ENCODE measurements at regions not wholly inside any gene's neighbourhood (a gene's known extent, or its start where the extent isn't known, plus 50 kb on each side); places are given as distances from the start of the nearest gene placed in this dataset.
"Not testable (repeated sequence)": the region's sequence is repeated elsewhere in the genome, so short reads cannot be mapped to it uniquely, and the experiment has no call there.

- DNase-seq = no peak
Measured at GRCh38 chr11:22920939-22921565, 60.8 kb upstream of the CCDC179 start.

- DNase-seq = no peak
Measured at GRCh38 chr11:22922672-22923071, 62.4 kb upstream of the CCDC179 start.

DNA sequence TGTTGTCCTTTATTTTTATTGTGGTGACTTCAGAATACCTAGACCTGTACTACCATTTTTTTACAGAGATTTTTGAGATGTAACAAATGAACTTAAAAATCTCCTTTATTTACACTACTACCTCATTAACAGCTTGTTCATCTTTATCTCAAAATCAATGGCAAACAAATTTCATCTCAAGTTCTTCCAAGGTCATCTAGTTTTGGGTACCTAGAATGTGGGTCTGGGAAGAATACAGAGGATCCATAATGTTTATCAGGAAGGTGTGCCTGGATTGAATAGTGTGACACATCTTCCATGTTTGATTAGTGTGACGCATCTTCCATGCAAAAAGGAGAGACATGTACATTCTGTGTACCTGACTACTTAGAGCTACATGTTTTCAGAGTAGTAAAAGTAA is 63.3 kb upstream of the CCDC179 start:
- no peak for DNase-seq

GRCh38 chr11:22926341-22926740 is 66.1 kb upstream of the CCDC179 start:
- no peak for DNase-seq

- DNase-seq = no peak
Measured at GRCh38 chr11:22927793-22928192, 67.5 kb upstream of the CCDC179 start.

DNA sequence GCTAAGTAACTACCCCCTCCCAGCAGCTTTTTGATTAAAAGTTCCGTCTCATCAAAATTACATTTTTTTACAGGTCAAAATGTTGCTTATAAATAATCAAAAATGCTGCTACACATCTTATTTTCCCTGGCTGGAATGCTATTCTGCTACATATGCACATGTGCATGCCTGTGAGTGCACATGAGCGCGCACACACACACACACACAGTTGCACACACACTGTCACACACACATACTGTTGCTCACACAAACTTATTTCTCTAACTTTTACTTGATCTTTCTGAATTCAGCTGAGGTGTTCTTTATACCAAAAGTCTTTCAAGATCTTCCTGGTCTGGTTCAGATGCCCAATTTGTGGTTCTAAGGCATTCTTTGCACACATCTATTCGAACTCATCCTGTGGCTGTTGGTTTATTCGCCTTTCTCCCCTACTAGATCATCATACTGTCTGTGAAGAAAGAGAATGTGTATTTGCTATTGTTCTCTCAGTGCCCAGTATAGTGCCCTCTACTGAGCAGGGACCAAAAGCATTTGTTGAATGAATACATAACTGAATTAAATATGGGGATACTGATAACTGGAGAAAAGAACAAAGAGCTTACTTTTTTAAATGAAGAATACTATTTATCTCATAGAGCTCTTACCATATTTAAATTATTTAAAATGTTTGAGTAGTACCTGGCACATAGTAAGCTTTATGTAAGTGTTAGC is 68.1 kb upstream of the CCDC179 start:
- no peak for DNase-seq

GRCh38 chr11:22930816-22931594 is 70.7 kb upstream of the CCDC179 start:
- no peak for DNase-seq

GRCh38 chr11:22938691-22939090 is 78.4 kb upstream of the CCDC179 start:
- no peak for DNase-seq

GRCh38 chr11:22941544-22941943 is 81.3 kb upstream of the CCDC179 start:
- DNase-seq = not testable (repeated sequence)

DNA sequence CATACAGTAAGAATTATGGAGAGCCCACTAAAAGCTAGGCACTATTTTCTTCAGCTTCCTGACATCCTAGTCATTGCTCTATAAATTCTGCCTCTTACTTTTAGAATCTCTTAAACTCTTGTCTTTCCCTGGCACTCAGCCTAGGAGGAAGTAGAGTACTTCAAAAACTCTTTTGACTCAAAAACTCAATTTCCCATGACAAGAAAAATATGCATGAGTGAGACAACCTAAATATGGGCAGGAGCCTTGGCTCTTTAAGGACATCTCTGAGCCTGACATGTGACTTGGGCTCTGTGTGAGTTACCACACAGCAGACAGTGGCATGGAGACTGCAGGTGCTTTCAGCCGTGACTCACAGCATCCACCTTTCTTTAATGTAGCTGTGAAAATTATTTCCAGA is 97.5 kb upstream of the CCDC179 start:
- no peak for DNase-seq

DNA sequence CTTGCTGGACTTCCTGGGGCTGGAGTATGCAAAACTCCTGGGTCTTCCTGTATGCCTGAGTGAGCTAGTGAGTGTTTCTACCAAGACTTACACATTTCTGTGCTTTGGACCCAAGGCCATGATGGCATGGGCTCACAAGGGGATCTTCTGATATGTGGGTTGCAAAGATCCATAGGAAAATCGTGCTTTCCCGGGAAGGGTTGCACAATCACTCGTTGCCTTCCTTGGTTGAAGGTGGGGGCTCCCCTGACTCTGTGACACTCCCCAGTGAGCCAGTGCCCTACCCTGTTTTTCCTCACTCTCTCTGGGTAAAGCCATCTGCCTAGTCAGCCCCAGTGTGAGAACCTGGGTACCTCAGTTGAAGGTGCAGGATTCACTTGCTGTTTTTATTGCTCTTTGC is 114.0 kb upstream of the CCDC179 start:
- DNase-seq = no peak

- DNase-seq = no peak
Measured at GRCh38 chr11:22976146-22976545, 115.9 kb upstream of the CCDC179 start.

DNA sequence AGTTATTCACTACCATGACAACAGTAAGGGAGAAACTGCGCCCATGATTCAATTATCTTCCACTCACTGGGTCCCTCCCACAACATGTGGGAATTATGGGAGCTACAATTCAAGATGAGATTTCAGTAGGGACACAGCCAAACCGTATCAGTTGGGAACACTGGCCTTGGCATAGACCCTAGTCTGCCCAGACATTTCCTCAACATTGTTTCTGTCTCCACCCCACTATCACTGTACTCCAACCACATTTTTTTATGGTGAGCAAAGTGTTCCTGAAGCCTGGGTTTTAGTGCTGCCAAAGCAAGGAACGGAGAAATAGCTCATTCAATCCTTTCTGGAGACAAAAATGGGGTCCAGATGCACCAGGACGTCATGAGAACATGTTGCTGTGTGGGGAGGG is 122.6 kb upstream of the CCDC179 start:
- DNase-seq = no peak

DNA sequence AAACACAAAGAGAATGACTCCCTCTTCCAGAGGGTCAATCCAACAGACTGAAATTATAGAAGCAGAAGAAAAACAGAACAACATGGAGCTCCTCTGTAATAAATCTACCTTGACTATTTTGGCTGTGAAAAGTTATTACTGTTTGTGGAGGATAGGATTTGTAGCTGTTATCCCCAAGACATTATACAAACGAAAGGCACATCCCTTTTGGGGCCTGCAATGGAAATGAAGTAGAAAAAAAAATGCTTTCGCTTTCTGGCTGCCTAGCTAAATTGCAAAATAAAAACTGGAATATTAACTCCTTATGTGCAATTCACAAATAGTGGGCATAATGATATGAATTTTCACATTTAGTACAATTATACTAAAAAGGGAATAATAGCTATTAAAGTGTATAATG is 123.8 kb upstream of the CCDC179 start:
- DNase-seq = no peak

DNA sequence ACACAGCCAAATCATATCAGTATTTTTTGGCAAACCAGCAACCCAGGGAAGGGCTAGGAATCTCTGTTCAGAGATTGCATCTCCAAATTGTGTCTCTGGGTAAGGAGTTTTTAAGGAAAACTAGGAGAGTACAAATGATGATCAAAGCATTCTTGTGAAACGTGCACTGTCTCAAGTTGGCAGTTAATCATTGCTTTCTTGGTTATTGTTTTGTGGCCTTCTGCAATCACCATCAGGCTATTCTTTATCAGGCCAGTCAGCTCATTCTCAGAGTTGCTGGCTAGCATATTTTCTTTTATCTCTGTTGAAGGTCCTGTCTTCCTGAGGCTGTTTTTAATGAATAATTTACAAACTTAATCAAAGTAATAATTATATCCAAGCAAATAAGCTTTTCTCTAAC is 129.1 kb upstream of the CCDC179 start:
- DNase-seq = no peak

DNA sequence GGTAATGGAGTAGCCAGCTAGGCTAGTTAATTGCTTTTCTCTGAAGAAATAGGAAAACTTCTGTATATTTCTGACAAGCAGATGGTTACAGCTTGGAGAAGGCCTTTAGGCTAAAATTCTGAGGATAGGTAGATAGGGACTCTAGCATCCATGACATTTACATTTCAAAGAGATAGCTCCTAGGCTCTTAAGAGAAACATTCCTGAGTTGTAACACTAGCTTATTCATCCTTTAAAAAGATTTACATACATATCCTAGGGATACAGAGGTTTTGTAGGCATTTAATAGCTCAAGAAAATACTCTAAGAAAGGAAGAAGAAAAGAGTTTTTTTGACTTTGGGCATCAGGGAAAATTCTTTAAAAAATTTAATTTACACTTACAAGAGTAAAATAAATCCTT is 130.9 kb upstream of the CCDC179 start:
- no peak for DNase-seq

DNA sequence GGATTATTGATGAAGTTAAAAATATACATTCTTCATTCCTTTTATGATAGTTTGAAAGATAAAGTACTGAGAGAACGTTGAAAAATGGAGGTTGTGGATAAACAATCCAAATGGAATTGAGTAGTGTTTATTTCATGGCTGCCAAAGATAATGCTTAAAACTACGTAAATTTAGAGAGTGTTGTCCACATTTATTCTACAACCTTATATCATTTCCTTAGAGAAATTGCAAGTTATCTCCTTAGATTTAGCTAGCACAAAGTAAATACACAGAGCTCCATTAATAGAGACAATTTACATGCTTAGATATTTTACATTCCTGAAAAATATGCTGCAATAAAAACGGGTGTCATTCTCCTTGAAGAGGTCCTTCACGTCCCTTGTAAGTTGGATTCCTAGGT is 146.5 kb upstream of the CCDC179 start:
- no peak for DNase-seq

DNA sequence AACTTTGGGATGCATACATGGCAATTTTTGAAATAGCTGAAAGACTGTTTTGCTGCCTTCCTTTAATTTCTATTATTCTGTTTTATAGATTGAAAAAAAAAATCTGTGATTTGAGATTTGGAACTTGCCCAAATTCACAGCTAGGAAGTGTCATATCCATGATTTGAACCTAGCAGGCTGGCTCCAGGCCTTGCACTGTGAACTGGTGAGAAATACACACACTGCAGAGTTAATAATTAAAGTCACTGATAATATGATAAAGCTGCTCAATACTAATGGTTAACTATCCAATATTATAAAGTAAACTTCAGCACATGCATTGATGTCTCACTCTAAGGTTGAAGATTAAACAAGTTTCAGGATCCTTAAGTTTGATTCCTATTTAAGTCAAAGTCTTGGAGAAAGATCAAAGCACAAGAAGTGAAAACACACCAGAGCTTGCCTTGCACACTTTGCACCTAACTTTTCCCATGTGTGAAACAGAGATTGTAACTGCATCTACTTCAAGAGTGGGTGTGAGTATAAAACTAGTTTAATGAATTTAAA is 150.6 kb upstream of the CCDC179 start:
- no peak for DNase-seq

DNA sequence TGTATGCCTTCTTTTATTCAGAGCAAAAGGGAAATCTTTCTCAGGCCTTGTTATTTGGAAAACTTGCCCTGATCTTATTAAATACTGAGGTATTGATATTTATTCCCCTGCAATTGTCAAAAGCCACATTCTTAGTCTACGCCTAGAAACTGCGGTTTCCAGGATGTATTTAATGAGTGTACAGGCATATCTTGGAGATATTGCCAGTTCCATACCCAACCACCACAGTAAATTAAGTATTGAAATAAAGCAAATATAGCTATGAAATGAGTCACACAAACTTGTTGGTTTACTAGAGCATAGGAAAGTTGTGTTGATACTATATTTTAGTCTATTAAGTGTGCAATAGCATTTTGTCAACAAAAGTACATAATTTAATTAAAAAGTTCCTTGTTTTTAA is 152.7 kb upstream of the CCDC179 start:
- no peak for DNase-seq

GRCh38 chr11:23013509-23013908 is 153.2 kb upstream of the CCDC179 start:
- no peak for DNase-seq

DNA sequence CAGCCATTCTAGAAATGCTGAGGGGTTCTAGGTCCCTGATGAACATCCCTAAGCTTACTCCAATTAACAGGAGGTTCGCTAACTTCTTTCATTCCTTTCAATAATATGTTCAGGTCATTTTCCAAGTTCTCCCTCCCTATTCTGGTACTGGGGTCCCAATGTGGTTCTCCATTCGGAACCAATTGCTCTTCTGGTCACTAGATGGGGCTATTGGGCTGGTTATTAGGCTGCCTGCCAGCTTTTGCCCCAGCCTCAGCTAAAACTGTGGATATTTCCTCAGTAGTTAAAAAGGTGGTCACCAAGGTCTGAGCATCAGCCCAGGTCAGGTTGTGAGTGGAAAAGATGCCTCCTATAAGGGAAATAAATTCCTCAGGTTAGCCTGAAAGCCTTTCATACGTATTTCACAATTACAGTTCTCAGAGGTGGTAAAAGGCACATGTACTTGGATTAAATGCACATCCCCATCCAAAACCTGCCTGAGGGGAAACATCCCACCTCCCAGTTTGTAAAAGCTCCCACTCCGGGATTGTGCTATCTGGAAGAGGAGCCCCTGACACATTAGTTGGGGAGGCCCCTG is 161.1 kb upstream of the CCDC179 start:
- no peak for DNase-seq

DNA sequence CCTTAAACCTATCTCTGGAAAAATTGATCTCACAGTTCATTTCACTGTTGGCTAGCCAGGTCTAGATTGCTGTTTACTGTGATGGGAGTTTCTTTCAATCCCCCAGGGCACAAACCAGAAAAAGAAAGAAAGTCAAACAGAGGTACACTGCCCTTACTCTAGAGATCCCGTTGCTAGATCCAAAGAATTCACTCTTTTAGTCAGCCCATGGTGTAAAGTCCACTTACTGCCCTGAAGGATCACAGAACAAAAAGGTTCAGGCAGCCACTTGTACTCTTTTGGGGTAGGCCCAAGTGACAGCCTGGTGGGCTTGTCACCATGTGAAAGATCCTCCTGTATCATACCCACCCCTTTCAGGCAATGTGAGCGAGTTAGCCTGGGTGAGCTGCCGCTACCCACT is 162.6 kb upstream of the CCDC179 start:
- no peak for DNase-seq

- DNase-seq = no peak
Measured at GRCh38 chr11:23023319-23023718, 163.0 kb upstream of the CCDC179 start.

All from left hindlimb (tissue), 1 donor.